ENCODE measurements at regions not wholly inside any gene's neighbourhood (a gene's known extent, or its start where the extent isn't known, plus 50 kb on each side); places are given as distances from the start of the nearest gene placed in this dataset.

DNA sequence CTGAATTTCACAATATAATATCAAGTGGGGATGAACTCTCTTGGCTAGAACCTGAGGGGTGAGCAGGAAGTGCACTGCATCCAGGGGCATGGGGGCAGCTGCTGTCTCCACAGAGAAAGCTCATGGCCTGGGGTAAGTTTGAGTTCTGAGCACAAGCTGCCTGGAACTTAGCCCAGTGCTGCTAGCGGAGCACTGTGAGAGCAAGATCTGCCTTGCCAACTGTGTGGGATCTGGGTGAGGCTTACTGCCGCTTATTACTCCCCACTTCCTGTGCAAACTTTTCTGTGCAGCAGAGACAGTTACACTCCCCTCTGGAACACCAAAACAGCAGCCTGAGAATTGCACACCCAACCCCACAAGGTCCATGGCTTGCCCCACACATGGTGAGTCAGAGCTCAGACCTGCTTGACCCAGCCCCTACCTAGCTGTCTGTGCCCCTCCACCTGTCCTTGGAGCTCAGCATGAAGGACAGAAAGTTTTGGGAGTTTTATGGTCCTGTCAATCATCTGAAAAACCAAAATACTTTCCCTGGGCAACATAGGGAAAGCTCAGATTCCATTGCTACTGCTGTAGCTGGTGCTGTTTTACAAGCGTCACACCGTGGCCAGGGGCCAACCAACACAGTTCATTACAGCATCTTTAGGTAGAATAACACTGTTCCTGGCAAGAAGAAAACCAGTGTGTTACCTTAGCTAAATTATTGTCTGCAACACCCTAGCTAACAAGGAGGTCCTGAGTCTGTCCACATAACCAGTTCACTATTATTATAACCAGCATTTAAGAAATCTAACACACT lies 762.1 kb upstream of the NEGR1 start:
- no peak overlapping the region for H3K4me3 ChIP-seq (ENCODE audit: low read depth, low read length)
- DNase-seq (ENCODE audit: low read depth), result no peak
- TF ChIP-seq, protein P1, sequence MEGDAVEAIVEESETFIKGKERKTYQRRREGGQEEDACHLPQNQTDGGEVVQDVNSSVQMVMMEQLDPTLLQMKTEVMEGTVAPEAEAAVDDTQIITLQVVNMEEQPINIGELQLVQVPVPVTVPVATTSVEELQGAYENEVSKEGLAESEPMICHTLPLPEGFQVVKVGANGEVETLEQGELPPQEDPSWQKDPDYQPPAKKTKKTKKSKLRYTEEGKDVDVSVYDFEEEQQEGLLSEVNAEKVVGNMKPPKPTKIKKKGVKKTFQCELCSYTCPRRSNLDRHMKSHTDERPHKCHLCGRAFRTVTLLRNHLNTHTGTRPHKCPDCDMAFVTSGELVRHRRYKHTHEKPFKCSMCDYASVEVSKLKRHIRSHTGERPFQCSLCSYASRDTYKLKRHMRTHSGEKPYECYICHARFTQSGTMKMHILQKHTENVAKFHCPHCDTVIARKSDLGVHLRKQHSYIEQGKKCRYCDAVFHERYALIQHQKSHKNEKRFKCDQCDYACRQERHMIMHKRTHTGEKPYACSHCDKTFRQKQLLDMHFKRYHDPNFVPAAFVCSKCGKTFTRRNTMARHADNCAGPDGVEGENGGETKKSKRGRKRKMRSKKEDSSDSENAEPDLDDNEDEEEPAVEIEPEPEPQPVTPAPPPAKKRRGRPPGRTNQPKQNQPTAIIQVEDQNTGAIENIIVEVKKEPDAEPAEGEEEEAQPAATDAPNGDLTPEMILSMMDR (IDR thresholded peaks at IDR 0.05; ENCODE audit: insufficient read depth, low read depth, low read length), result no peak

- no peak for DNase-seq (ENCODE audit: low read depth)
- no peak overlapping the region for H3K4me3 ChIP-seq (ENCODE audit: low read depth, low read length)
- TF ChIP-seq, protein P1 (IDR thresholded peaks at IDR 0.05; ENCODE audit: insufficient read depth, low read depth, low read length), result no peak
These were observed 760.1 kb upstream of the NEGR1 start for GRCh38 chr1:73042403-73042802.

DNA sequence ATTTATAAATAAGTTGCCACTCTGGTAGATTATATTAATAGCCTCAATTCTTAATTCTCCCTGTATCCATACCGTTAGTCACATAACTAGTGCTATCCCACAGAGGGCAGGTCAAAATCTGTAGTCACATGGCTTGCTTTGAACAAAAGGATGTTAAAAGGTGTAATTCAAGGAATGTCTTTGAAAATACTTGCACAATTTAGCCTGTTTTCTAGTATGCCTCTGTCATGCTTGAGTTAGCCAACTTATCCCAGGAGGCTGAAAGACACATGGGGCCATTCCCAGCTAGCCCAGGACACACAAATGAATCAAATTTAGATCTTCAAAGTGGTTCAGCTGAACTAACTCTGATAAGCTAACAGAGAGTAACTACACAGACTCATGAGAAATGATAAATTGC lies 758.5 kb upstream of the NEGR1 start:
- TF ChIP-seq, protein P1 (IDR thresholded peaks at IDR 0.05; ENCODE audit: insufficient read depth, low read depth, low read length), result no peak
- DNase-seq (ENCODE audit: low read depth), result no peak
- H3K4me3 ChIP-seq (ENCODE audit: low read depth, low read length), result no peak overlapping the region

DNA sequence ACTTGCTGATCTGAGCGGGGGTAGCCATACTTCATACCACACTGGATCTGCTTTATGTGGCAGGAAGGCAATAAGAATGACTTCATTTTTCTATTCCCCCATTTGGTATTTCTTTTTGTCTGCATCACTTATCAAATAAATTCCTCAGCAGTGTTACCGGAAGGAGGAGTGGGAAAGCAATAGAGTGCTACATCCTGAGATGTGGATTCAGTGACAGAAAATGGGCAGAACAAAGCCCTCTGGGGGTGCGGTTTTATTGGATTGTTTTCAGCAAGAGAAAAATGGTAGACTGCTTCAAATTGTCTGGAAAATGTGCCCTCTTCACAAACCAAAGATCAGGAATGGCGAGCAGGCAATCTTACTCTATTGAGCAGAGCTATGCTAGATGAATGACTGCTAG lies 751.9 kb upstream of the NEGR1 start:
- TF ChIP-seq, protein P1 (IDR thresholded peaks at IDR 0.05; ENCODE audit: insufficient read depth, low read depth, low read length), result no peak
- no peak overlapping the region for H3K4me3 ChIP-seq (ENCODE audit: low read depth, low read length)
- DNase-seq (ENCODE audit: low read depth), result no peak

DNA sequence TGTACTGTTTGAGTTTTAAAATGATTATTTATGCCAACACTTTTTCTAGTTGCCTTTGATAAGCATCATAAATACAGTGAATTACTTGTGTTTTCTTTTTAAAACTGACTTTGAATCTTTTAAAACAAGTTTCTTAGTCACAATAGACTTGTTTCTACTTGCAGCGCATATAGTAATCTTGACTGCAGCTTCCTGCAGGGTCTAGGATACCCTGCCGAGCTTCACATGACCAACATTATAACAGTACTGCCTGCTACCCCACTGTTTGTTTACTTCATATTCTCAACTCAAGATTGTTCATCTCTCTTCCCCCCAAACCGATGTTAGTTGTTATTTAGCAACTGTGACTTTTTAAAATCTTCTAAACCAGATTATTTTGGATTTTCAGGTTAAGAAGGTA lies 751.3 kb upstream of the NEGR1 start:
- TF ChIP-seq, protein P1 (IDR thresholded peaks at IDR 0.05; ENCODE audit: insufficient read depth, low read depth, low read length), result no peak
- no peak for DNase-seq (ENCODE audit: low read depth)
- H3K4me3 ChIP-seq (ENCODE audit: low read depth, low read length), result no peak overlapping the region

- H3K4me3 ChIP-seq (ENCODE audit: low read depth, low read length), result no peak overlapping the region
- TF ChIP-seq, protein P1 (IDR thresholded peaks at IDR 0.05; ENCODE audit: insufficient read depth, low read depth, low read length), result no peak
- DNase-seq (ENCODE audit: low read depth), result no peak
These were observed 747.2 kb upstream of the NEGR1 start for GRCh38 chr1:73029571-73029970.

- no peak for DNase-seq (ENCODE audit: low read depth)
- TF ChIP-seq, protein P1 (IDR thresholded peaks at IDR 0.05; ENCODE audit: insufficient read depth, low read depth, low read length), result no peak
- no peak overlapping the region for H3K4me3 ChIP-seq (ENCODE audit: low read depth, low read length)
These were observed 743.8 kb upstream of the NEGR1 start for GRCh38 chr1:73026114-73026513.
